GM08714 (cell line): ENCODE measurements at regions not wholly inside any gene's neighbourhood (a gene's known extent, or its start where the extent isn't known, plus 50 kb on each side); places are given as distances from the start of the nearest gene placed in this dataset.

ENCODE experiments used
- H3K4me3 ChIP-seq: fragments of 200-500 bp; sonication (Bioruptor generic); 2 replicates; pipeline ENCODE4 v1.5.1; 2014; ENCODE audit warnings: mild to moderate bottlenecking, low read length, inconsistent platforms
- ZNF274 ChIP-seq: IDR thresholded peaks from 2 replicates; pipeline ENCODE4 v1.6.1; 2012; ENCODE audit warnings: mild to moderate bottlenecking, low read depth, low read length

DNA sequence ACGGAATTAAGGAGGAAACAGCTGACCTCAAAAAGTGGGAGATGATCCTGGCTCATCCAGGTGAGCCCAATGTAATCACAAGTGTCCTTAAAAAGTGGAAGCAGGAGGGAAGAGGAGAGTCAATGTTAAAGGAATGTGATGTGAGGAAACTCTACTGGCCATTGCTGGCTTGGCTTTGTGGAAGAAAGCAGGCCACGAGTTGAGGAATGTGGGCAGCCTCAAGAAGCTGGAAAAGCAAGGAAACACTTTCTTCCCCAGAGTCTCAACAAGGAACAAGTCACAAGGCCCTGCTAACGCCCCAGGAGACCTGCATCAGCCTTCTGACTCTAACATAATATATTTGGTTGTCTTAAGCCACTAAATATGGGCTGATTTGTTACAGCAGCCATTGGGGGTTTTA, 252.8 kb downstream of the PSAT1 start:
- no peak for TF ChIP-seq ZNF274
- H3K4me3 ChIP-seq, result no peak overlapping the region

DNA sequence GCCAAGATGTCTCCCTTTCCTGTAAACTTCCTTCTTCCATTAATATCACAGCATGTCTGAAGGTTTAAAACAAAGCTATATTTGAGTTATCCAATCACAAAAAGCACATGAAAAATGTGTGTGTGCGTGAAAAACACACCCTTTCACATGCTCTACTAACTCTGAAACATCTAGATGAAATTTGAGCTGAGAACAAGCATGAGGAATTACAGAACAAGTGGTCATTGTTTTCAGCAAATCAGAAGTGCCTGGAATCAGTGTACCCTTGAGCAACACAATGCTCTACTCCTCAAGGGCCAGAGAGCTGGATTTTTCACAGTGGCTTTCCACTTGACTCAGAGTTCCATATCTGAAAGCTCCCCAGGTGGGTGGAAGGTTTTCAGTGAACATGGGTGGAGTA, 255.9 kb downstream of the PSAT1 start:
- no peak for TF ChIP-seq ZNF274
- H3K4me3 ChIP-seq, result no peak overlapping the region

DNA sequence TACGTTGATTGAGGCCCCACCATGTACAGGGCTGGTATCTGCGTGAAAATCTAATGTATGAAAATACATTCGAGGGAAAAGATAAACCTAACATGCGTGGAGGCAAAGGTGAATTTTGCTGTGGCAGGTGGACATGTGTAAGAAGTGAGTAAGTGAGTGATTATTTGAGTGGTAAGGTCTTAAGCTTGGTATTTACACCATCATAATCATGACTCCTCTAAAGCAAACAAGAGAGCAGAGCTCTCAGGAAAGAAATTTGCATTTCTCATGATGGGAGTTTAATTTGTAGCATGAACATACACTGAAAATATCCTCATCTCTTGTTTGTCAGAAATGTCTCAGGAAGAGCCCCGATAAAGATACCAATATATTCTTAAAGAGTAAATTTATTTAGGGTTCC, 260.6 kb downstream of the PSAT1 start:
- H3K4me3 ChIP-seq, result no peak overlapping the region
- TF ChIP-seq ZNF274, result no peak

DNA sequence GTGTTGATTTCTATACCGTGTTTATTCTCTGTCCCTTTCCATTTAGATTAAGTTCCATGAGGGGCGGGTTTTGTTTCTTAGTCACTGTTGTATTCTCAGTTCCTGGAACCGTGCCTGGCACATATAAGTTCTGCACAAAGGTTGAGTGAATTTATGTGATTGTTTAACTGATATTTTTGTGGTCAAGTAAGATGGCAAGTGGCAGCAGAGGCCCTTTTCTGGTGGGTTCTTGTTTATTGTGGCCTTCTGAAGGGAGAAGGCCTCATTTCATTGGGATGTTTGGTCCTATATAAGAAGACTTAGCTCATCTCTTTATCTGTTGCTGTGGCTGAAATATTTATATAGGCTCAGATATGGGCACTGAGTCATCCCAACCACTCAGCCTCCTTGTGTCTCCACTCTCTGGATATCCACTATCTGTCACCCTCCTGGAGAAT, 262.5 kb downstream of the PSAT1 start:
- no peak for TF ChIP-seq ZNF274
- no peak overlapping the region for H3K4me3 ChIP-seq

DNA sequence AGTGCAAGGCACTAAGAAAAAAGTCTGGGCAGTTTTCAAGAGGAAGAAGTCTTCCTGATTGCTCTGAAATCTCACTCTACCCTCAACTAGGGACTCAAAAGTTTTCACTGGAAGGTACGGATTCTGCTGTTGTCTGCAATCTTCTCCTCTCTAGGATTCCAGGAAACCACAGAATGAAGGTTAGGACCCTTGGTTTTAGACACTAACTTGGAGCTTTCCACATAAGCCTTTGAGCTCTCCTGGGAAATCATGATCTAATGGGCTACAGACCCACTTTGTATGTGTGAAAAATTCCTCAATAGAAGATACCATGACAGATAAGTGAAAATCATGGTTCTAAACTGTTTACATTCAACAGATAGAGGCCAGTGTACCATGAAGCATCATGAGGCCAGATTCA, 265.1 kb downstream of the PSAT1 start:
- TF ChIP-seq ZNF274, result no peak
- H3K4me3 ChIP-seq, result no peak overlapping the region

DNA sequence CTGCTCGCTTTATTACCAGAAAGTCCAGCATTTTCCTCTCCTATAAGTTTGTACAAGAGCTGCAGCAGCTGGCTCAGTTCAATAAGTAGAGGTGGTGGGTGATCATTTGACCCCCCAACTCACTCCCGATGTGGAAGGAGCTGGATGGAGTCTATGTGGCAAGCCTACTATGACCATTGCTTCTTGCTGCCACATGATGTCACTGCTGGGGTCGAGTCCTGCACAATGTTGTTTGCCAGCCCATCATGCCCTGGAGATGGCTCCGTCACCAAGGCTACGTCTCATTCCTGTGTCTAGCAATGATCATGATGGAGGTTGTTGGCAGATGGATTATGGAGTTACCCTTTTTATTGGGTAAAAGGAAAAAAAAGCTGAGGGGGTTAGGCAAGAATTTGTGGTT, 266.3 kb downstream of the PSAT1 start:
- no peak overlapping the region for H3K4me3 ChIP-seq
- no peak for TF ChIP-seq ZNF274

DNA sequence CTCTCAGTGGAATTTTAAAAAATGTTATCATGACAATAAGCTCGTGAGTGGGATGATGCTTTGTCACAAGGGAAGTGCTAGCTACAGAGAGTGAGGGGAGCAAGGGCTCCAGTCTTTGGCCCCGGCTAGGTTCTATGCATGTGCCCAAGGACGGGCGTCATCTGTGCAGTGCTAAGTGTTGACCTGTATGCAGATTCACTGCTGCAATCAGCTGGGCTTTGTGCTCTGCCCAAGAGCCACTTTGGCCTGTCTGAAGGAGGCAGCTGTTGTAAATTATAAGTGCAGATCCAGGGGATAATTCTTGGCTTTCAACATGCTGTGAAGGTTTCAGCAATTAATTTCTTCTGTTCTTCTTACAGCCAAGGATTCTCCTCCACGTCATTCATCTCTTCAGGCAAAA, 268.6 kb downstream of the PSAT1 start:
- no peak overlapping the region for H3K4me3 ChIP-seq
- TF ChIP-seq ZNF274, result no peak

DNA sequence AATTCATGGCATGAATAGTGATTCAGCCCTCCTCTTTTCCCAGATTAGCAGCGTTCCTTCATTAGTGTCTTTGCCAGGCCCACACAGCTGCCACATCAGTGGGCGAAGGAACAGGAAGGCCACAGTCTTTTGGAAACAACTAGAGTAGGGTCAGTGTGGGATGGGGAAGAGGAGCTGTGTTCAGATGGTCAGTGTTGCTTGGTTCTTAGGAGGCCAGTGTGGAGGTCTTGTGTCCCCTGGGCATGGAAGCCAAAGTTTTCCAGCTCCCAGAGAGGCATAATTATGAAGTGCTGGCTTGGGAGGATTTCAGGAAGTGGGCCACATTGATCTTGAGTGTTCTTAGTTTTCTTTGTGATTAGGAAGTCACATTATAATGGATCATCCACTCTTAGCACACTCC, 269.6 kb downstream of the PSAT1 start:
- H3K4me3 ChIP-seq, result no peak overlapping the region
- TF ChIP-seq ZNF274, result no peak

DNA sequence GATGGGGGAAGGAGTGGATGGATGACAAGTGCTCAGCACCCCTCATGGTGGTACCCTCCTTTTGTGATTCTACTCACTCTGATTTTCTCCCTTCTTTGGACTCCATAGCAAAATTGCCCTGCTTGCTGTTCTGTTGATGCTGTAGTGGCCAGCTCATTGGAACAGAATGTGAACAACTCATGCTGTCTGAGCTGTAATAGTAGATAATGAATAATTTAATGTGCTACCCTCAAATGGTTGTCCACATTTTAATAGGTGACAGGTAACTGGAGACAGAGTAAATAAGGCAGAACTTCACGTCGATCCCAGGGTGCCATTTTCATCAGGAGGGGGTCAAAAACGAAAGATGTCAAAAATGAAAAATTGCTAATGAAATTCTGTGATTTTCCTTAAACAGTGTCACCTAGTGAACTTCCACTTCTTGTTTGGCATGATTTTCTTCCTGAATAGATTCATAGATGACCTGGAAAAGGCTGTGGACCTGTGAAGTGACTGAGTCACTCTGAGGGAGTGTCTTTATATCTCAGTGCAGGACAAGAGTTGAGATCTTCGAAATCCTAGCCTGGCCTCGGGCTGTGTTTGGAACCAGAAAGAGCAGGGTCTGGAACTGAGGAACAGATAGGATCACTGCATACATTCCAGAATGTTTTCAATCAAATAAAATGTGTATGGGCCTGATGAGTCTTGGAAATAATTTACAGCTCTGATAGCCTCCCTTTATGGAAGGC, 270.2 kb downstream of the PSAT1 start:
- no peak overlapping the region for H3K4me3 ChIP-seq
- no peak for TF ChIP-seq ZNF274

DNA sequence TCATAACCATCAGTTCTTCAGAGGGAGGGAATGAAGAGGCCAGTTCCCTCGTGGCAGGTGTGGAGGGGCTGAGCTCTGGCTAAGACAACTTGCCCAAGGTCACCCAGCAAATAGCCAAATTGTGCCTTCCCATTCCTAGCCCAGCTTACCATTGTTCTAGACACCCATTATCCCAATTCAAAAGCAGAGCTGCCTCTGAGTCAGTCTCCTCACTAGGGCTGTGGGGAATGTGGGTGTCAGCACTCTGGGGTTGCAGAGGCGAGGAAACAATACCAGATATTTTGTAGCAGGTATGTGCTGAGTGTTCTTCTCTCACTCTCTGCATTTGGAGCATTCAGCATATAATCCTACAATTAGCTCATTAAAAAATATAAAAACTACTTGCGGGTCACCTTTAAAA, 270.8 kb downstream of the PSAT1 start:
- TF ChIP-seq ZNF274, result no peak
- H3K4me3 ChIP-seq, result no peak overlapping the region

DNA sequence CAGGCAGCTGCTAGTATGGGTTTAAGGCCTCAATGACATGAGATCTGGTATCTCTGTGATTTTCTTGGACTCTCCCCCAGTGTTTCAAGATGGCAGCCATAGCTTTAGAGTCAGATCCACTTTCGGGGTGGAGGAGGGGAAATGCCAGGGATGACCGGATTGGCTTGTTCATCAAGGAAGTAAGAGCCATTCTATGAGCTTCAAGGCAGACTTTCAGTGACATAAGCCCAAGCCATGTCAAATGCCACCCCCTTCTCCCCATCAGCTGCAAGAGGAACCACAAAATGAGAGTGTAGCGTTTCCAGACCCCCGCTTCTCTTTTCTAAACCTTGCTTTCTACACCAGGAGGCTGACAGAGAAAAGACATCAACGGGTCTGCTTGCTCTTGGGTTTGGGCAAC, 271.8 kb downstream of the PSAT1 start:
- TF ChIP-seq ZNF274, result no peak
- H3K4me3 ChIP-seq, result no peak overlapping the region

DNA sequence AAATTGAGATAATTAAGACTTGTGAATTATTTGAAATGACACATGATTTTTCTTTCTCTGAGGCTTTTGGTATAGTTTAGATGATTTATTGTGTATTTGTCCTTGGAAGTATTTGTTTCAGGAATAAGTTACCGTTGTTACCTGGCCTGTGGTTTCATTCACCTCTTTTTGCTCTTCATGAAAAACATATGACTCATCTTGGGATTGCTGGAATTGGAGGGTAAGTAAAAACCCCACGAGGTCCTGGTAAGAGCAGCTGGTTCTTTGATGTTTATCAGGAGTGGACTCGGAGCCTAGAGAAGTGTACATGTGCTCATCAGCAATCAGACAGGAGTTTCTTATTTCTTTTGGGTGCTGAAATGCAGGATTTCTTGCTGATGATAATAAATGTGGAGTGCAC, 275.3 kb downstream of the PSAT1 start:
- no peak for TF ChIP-seq ZNF274
- no peak overlapping the region for H3K4me3 ChIP-seq

DNA sequence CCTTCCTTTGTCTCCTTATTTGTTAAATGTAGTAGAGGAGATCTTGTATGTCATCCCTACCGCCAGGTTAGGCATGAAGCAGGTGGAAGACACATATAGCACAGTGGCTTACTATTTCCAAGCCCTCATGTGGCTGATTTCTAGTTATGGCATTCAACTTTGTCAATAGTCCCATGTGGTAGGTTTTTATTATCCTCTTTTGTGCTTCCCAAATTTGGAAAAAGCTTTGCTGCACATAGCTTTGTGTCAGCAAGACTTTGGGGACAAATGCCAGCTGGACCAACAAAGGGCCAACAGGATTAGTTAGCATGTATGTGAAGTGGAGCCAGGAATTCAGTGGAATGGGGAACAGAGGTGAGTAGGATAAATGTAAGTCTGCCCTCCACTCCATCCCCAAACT, 276.3 kb downstream of the PSAT1 start:
- no peak for TF ChIP-seq ZNF274

DNA sequence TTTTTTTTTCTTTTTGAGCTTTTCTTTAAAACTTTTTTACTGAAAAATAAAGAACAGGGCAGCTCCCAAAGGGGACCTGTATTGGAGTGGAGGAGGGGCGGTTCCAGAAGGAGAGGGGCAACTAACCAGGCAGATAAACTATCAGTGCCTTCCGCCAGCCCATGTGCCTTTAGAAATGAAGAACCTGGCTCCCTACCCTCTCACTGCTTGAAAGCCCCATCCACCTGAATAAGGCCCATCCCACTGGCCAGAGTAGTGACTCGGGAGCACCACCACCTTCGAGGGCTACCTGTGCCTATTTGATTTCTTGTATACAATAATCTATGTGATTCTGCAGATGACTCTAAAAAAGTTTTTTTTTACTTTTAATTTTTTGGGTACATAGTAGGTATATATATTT, 276.7 kb downstream of the PSAT1 start:
- no peak overlapping the region for H3K4me3 ChIP-seq
- TF ChIP-seq ZNF274, result no peak

More for the DNA sequence above, 276.3 kb downstream of the PSAT1 start:
- no peak overlapping the region for H3K4me3 ChIP-seq

DNA sequence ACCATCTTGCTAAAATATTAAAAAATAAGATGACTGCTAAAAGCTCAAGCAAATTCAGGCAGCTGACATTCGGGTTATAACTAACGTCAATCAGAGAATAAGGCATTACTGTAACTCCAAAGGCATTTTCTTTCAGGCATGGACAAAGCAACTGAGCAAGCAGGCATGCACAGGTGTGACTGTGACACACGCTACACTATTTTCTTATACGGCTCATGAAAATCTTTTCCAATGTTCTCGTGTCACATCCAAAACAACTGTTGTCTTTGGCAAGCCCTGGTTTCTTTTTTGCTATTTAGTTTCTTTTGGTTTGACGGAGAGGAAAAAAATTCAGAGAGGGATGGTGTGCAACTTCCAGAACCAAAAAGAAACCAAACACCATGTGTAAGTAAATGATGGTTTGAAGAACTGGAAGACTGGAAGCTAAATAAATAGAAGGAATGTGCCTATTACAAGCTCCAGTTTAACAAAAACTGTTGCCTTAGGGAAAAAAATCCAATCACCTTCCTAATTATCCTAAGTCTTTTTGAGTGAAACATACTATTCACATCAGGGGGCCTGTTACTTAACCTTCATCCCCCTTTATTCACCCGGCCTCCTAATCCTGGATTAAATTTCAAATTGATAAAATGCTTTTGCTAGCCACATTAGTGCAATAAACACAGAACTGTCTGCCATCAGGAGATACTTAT, 277.6 kb downstream of the PSAT1 start:
- no peak for TF ChIP-seq ZNF274

More for the DNA sequence above, 277.6 kb downstream of the PSAT1 start:
- H3K4me3 ChIP-seq, result no peak overlapping the region
